Keratinocyte (primary cell): ENCODE measurements at regions not wholly inside any gene's neighbourhood (a gene's known extent, or its start where the extent isn't known, plus 50 kb on each side); places are given as distances from the start of the nearest gene placed in this dataset.

Source experiments
- CTCF ChIP-seq, 3 experiments: IDR thresholded peaks in 1 of 3; conservative IDR thresholded peaks in 1 of 3; optimal IDR thresholded peaks in 1 of 3; 2 replicates in 2 of 3; 3 replicates in 1 of 3; pipeline versions ENCODE3 to v1.5.1; 2011; ENCODE audit warnings: low read length in 3 of 3, mild to moderate bottlenecking in 3 of 3, moderate library complexity in 2 of 3, control low read depth in 1 of 3, inconsistent platforms in 1 of 3; ENCODE audit not compliant: insufficient read depth in 2 of 3; ENCODE audit errors: extremely low read depth in 1 of 3
- EZH2 ChIP-seq: IDR thresholded peaks from one replicate; pipeline ENCODE4 v1.6.1; 2012; ENCODE audit warnings: inconsistent platforms, mild to moderate bottlenecking, low read length, moderate library complexity

- TF ChIP-seq CTCF (optimal IDR thresholded peaks at IDR 0.05 in 1 of 3, IDR thresholded peaks at IDR 0.05 in 1 of 3, conservative IDR thresholded peaks at IDR 0.05 in 1 of 3; ENCODE audit: extremely low read depth in 1 of 3, insufficient read depth in 2 of 3, low read length in 3 of 3), result no peak
- no peak for TF ChIP-seq EZH2
These were observed 73.8 kb upstream of the HNRNPA3 start for GRCh38 chr2:177138823-177139222.
